ENCODE measurements at regions not wholly inside any gene's neighbourhood (a gene's known extent, or its start where the extent isn't known, plus 50 kb on each side); places are given as distances from the start of the nearest gene placed in this dataset.

DNA sequence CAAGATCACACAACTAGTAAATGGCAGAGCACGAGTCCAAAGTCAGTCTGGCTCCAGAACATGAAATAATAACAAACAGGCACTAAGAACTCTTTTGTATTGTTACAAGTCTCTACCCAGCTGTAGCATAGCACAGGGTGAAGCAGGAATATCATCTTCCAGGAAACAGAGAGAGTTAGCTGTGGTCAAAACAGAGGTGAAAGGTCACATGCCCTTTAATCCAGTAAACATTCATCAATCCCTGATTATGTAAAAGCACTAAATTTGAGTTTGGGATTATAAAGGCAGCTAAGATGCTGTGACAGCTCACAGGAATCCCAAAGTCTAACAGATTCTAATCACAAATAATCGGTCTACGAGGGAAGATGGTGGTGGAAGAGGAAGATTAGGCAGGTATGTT is 133.0 kb upstream of the ASTN2 start:
- no peak for DNase-seq

DNA sequence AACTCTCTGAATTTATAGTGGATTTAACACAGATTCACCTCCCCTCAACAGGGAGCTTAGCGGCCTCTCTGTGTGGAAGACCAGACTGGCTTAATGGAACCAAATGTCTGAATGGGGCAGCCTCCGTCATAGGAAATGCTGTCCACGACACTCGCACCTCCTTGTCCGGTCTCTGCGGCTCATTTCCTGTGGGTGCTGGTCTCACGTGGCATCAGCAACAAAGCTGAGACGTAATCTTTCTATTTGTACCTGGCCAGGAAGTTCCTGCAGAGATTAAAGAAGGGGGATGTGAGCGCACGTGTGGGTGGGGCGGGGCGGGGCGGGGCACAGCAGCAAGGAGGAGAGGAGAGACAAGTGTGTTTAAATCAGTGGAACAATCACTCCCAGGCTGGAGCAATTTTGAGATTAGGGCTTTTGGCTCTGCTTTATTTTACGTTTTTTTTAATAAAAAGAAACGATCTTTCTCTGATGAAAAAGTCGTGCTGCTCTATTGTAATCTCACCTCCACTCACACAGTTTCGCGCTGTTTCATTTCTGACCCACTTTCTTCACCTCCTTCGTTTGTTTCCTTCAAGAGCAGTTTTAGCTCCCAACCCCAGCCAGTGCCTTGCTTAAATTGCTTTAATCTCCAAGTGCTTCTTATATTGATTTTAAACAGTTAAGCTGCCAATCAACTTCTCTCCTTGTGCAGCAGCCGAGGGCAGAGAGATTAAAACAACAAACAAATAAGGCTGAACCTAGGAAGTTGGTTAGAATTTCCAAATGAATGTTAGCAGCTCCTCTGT is 132.2 kb upstream of the ASTN2 start:
- DNase-seq: no peak

DNA sequence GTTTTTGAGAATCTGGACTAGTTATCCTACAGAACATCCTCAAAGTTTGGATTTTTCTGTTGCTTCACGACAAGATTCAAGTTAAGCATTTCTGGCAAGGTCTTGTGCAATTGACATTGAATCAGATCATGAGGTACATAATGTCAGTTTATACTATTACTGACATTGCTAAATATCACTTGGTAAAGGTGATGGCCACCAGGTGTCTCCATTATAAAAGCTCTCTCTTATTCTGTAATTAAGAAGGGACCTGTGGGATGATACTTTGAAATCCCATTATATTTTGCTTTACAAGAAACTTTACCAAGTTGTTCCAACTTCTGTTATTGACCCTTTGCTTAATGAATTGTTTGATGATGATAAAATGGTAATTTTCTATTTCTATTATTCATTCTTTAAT is 131.0 kb upstream of the ASTN2 start:
- DNase-seq: no peak

DNA sequence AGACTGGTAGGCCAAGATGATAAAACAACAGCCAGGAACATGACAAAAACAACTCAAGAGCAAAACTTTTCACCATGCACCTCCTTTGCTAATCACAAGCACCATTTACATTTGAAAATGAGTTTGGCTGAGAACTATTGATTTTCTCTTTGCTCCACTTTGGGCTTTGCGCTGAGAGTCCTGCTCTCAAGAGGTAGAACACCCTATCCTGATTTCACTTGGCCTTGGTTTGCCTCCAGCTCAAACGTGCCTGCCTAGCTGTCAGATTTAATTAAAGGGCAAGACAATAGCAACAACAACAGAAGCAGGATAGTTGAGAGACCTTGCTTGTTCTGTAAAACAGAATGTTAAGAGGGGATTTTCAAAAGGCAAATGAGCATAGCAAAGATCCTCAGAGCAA is 128.2 kb upstream of the ASTN2 start:
- no peak for DNase-seq

DNA sequence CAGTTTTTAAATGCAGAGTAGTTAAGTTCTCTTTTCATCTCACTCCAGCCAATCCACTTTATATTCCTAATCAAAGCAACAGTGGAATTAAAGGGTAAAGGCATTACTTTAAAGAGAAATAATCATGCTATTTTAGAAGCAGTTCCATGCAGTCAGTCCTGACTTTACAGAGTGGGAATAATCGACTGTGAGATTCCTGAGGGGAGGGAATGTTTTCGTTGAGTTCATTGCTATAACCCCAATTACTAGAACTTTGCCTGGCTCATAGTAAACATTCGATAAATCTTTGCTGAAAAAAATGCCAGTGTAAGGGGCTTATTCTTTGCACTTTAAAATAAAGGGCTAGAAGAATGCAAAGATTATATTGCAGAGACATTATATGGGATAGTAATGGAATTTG is 127.2 kb upstream of the ASTN2 start:
- DNase-seq: no peak

DNA sequence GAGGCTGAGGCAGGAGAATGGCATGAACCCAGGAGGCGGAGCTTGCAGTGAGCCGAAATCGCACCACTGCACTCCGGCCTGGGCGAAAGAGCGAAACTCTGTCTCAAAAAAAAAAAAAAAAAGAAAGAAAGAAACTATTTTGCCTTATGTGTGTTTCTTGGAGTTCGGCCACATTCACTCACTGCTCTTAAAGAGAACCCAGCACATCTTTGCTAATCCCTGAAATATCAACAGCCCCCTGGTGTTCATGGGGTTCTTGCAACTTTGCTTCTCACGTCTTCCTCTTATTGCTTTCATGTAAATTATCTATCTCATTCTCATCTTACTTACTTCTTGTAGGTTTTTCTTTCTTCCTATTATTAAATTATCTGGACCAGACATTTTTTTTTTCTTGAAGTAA is 126.3 kb upstream of the ASTN2 start:
- DNase-seq: no peak

DNA sequence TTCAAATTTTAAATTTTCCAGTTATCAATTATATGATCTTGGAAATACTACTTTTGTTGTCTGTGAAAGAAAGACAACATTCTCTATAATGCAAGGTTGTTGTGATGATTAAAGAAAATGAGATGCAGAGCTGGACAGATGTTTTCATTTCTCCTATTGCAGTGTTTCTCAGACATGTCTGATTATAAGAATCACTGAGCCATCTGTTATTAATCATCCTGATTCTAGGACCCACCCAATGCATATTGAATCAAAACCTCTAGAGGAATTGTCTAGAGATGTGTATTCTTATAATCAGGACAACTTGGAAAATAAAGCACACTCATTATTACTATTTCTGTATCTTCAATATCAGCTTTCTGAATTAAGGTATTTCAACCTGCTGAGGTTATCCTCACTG is 121.1 kb upstream of the ASTN2 start:
- DNase-seq: no peak

DNA sequence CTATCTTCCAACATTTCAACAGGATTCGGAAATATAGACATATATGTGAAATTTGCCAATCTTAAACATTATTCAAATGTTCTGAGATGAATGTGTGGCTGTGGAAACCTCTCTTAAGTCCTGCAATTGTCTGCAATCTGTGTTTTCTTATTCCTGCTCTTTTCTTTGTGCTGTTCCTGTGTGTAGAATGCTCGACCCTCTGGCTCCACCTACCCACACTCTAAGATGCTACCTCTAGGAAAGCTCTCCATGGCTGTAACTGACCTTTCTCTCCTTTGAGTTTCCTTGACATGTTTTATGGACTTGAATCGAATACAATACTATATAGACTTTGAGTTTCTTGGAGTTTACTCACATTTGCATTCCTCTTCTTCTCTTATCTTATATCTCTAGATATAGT is 120.6 kb upstream of the ASTN2 start:
- no peak for DNase-seq

DNA sequence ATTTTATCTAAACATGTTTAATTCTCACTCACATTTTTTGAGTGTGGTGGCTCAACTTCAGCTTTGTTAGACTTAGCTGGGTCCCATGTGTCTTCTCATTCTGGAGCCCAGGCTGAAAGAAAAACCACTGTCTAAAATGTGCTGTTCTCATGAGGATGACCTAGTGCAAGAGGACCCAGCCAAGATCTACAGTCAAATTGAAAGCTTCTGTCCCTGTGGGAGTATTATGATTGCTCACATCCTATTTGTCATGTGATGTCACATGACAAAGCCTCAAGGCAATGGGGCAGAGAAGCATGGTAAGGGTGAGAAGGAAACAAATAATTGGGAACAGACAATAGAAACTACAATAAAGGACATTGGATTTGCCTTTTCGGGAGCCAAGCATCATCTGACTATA is 113.4 kb upstream of the ASTN2 start:
- DNase-seq: no peak

DNA sequence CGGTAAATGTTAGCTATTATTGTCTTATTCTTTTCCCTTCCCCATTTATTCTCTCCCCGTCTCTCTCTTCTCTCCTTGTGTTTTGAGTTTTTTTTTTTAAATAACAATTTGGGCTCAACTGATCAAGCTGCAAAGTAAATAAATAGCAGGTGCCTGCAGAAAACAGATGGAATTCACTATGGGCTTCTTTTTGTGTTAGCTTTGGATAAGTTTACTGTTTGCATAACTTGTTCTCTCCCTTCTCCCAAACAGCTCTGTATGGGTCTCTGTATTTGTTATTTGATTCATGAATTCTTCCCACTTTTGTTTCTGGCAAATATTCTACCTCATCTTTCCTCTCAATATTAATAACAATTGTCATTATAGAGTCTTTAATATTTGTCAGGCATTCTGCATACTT is 111.8 kb upstream of the ASTN2 start:
- DNase-seq: no peak

DNA sequence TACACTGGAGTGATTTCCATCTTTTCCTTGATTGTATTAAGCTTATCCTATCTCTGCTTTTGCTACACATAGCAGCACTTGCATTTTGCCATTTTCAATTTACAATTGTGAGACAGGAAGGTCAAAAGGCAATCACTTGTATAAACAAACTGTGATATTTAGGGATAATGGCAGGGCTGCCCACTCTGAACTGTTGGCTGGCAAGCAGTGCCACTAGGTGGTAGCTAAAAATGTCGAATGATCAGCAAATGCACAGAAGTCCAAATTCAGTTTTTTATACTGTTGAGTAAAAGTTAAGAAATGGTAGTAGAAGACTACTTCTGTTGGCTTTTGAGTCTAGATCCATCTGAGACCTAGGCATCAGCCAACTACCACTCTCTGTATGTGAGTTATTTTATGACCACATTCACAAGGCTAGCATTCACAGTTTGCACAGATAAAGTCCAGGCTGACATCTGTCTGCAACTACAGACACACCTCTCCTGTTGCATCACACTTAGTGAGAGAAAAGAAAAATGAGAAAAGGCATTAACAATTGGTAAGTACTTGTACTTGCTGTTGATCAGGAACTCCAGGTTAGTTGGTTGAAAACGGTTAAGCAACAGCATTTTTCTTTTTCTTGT is 108.8 kb upstream of the ASTN2 start:
- DNase-seq: no peak

DNA sequence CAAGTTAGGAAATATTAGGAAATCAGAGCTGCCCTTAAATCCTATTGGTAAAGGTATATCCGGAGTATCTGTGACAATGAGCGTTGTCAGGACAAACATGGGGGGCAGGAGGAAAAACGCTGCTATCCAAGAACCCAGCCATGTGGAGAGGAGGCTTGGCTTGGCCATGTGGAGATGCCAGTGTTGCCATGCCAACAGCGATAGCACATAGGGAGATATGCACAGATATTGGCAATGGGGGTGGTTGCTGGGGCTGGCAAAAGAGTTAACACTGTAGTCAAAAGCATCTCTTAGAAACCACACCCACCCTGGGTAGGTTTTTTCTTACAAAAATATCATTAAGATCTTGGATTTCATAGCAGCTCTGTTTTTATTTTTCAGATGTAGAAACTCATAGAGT is 106.4 kb upstream of the ASTN2 start:
- DNase-seq: no peak

DNA sequence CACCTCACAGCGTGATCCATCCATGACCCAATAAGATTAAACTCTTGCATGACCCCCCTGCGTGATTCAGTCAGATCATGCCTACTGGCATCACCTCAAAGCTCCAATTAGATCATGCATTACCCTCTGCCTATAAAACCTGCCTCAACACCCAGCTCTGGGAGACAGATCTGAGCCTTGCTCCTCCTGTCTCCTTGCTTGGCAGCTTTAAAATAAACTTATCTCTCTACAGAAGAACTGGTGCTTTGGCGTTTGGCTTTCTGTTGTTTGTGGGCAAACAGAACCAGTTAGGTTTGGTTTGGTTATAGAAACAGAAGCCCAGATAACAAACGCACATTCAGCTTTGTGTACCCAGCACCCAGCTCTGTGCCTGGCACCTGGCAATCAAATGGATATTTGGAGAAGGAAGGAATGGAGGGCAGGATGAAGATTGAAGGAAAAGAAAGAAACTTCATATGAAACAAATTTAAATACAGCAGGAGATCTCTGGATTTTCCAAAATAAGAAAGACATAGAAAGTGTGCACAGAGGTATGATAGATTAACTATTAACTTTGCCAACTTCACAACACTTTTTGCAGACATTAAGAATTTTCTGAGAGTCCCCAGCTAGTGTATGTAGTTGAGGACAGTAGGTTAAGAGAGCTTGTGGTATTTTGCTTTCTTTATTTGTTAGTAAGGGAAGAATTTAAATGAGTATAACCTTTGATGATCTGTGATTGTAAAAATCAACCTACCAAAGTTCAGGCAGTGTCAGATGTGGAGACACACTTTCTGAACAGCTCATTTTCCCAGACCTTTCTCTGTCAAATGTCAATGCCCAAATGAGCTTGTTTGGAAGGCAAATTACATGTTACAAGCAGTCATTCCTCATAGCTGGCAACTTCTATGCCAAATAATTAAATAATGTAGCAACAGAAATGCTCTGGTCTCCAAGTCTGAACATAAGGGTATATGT is 102.1 kb upstream of the ASTN2 start:
- no peak for DNase-seq

DNA sequence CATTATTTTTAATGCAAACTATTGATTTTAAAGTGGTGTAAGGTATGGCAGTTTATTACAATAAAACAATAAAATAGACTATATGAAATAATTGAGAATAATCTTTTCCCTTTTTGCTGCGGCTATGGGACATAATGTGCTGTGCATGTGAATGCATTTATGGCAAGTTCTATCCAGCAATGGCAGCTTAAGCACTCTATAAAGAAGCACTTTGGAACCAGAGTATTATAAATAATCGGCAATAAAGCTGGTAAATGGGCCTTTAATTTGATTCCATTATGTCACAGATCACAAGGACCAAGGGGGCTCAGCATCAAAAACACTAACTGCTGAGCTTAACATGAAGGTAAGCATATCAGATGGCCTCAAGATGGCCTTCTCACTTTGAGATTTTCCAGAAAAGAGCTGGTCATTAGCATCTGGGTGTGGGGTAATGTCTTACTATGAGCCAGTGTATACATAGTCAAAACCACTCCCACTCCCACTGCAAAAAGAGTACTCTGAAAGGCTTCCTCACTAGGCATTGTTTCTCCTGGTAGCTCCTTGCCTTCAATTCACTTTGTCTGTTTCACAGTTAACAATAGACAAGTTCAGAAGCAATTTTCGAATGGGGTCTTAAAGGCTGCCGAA is 97.1 kb upstream of the ASTN2 start:
- DNase-seq: no peak

DNA sequence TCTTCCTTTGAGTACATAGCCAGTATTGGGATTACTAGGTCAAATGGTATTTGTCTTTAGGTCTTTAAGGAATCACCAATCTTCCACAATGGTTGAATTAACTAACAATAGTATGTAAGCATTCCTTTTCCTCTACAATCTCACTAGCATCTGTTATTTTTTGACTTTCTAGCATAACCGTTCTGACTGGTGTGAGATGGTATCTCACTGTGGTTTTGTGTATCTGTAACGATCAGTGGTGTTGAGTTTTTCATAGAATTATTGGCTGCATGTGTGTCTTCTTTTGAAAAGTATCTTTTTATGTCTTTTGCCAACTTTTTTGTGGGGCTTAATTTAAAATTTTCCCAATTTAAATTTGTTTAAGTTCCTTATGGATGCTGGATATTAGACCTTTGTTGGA is 81.5 kb upstream of the ASTN2 start:
- DNase-seq: no peak

DNA sequence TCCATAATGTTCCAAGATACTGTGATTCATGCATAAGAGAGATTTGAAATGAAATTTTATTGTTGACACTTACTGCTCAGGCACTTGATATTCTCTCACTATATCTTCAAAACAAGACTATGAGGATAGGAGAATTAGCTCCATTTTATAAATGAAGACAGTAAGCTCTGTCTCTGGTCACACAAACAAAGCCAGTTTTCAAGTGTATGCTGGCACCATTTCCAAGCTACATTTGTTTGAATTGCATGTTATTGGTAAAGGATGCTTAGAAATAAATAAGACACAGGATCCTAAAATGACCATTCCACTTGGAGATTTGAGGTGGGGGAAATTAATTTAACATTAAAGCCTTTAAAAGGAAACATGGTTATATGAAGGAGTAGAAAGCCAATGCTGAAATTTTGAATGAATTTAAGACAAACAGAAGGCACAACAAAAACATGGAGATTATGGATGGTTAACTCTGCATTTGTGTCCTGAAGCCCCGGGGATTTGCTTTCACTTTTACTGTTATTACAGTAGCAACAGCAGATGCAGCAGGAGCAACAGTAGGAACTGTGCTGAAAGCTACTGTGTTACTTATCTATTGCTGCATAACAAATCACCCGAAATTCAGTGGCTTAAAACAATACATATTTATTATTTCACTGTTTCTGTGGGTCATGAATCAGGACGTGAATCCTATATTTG is 79.7 kb upstream of the ASTN2 start:
- DNase-seq: peak; percentile 40

DNA sequence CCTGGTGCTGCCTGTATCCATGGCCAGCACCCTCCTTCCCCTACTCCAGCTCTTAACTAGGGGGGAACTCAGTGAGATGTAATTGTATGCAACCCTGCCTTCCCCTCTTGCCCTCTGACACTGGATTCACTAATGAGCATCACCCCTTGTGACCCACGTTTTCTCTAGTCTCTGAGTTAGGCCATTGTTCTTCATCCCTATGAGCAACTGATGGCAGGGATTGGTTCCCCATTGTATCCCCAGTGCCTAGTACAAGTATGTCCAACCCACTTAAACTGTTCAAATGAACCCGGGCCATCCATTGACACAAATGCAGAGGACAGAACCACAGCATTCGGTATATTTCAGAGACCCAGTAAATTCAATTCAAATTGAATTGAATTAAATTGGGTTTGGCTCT is 77.6 kb upstream of the ASTN2 start:
- DNase-seq: no peak

DNA sequence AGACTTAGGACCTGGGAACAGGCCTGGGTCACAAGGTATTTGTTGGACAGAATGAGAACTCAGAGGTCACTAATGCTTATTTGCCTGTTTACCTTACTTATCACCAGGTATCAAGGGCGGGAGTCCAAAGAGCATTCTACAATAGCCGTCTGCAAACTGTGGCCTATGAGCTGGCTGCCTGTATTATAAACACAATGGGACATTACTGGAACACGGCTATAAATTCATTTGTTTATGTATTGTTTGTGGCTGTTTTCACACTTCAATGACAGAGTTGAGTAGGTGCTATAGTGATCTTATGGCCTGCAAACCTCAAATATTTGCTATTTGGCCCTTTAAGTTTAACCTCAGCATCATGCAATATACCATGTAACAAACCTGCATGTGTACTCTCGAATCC is 76.6 kb upstream of the ASTN2 start:
- DNase-seq: no peak

DNA sequence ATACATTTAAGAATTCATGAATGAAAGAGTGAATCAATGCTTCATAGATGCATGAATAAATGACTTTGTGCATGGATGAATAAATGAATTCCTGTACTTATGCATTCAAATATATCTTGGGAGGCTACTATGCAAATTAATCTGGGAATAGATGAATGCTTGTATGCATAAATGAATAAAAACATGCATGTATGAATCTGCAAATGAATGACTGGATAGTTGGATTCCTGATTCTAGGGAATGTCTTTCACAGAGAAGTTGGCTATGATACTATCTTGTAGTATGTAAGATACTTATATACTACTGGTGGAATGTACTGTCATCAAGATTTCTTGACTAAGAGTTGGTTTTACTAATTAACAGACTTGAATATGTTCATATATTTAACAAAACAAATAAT is 75.3 kb upstream of the ASTN2 start:
- no peak for DNase-seq

DNA sequence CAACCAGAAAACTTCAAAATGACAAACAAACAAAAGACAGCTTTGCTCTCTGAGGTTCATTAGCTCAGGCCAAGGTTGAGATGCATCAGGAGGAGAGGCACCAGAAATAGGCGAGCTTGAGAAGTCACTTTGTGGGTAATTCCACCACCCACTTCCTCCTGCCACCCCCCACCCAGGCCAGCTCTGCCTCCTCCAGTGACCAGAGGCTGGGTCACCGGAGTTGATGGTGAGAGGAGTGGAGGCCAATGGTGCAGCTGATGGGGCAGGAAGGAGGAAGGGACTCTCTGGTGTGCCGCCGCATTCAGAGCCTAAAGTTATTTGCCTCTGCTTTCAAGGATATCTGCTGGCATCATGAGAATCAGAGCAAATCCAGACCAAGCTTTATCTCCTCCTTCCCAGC is 73.8 kb upstream of the ASTN2 start:
- DNase-seq: no peak

DNA sequence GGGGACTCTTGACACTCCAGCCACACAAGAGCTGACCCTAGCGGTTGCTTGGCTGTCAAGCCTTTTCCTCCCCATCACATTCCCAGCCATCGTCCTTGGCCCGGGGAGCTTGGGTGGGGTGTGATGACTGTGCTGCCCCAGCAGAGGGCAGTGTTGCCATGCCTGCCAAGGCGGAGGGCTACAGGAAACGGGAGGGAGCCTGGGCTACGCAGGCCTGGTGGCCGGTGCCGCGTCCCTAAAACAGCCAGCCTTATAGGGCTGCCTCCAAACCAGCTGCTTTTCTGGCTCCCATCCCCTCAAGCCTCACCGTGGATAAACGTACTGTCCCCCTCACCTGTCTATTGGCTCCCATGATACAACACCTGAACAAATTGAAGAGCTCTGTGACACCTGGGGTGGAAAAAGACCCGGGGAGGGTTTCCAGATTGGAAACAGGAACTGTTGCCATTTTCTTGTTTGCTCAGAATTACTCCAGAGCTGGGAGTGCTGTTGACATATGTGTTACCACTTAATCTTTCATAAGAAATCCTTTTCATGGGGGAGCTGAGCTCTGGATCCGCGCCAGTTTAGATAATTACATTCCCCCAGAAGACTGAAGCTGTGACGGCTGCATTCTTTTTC is 72.8 kb upstream of the ASTN2 start:
- peak; percentile 89 for DNase-seq

DNA sequence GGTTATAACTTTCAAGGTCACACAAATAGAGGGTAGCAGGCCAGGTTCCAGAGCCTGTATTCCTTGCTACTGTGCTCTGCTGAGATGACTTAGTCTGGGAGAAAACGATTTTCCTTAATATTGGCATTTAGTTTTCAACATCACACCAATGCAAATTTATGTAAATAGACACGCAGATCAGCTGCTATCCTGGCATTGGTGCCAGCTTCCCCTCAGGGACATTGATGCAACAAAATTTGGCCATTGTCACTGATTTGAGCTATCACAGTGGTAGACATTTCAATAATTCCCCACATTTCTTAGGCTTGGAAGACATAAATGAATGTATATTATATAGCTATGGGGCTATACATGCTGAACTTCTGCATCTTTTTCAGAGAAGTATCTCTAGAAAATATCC is 71.6 kb upstream of the ASTN2 start:
- no peak for DNase-seq
